GM12874 (cell line): ENCODE measurements at regions not wholly inside any gene's neighbourhood (a gene's known extent, or its start where the extent isn't known, plus 50 kb on each side); places are given as distances from the start of the nearest gene placed in this dataset.
A peak's percentile ranks its signal among the peaks of the same experiment; 100 is the strongest.

Source experiments
- TF ChIP-seq, protein P1 (sequence below): IDR thresholded peaks from 2 replicates; pipeline ENCODE4 v1.5.1; 2011; ENCODE audit warnings: low read depth, mild to moderate bottlenecking, control low read depth, low read length, moderate library complexity; ENCODE audit not compliant: insufficient read depth

DNA sequence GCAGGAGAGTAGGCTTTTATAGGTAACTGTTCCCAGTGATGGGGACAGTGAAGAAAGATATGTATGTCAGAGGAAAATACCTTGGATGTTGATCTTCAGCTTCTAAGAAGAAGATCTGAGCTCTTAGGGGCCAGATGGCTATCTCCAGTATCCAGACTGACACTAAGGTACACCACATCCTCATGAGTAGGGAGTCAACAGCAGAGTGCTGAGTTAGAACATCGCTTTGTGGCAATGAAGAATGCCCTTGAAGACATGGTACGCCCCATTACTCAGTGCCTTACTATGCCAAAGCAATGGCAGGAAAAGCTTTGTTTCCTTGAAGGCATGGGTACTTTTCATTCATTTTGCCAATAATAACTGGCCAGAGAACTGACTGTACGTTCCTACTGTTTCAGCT, 263.7 kb downstream of the CEMIP2 start:
- TF ChIP-seq, protein P1, sequence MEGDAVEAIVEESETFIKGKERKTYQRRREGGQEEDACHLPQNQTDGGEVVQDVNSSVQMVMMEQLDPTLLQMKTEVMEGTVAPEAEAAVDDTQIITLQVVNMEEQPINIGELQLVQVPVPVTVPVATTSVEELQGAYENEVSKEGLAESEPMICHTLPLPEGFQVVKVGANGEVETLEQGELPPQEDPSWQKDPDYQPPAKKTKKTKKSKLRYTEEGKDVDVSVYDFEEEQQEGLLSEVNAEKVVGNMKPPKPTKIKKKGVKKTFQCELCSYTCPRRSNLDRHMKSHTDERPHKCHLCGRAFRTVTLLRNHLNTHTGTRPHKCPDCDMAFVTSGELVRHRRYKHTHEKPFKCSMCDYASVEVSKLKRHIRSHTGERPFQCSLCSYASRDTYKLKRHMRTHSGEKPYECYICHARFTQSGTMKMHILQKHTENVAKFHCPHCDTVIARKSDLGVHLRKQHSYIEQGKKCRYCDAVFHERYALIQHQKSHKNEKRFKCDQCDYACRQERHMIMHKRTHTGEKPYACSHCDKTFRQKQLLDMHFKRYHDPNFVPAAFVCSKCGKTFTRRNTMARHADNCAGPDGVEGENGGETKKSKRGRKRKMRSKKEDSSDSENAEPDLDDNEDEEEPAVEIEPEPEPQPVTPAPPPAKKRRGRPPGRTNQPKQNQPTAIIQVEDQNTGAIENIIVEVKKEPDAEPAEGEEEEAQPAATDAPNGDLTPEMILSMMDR: no peak

DNA sequence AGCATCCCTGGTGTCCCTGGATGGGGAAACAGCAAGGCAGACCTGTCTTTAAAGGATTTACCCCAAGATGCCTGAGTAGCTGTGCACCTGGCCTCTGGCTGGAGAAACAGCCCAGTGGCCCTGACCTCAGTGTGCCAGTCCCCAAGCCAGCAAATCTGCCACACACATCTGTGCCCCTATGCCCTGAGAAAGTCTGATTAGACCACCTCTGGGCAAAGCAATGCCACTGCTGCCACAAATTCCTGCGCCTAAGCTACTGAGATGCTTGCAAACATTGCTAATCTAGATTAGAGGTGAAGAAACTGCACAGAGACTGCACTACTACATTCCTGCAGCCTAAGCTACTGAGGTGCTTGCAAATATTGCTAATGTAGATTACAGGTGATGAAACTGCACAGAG, 269.6 kb downstream of the CEMIP2 start:
- TF ChIP-seq, protein P1: no peak

DNA sequence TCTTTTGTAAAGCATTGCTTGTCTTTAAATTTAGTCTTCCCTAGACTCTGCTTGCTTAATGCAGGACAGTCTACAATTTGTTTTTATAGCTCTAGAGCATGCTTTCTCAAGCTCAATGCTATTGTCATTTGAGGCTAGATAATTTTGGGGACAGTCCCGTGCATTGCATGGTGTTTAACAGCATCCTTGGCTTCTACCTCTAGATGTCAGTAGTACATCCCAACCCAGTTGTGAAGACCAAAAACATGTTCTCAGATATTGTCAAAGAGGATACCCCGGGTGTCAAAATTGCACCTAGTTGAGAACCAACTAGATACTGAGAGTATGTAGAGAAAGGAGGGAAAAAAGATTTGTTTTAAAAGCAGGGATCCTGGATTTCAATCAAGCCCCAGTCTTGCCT, 277.5 kb downstream of the CEMIP2 start:
- TF ChIP-seq, protein P1: peak; percentile 24; the same call in 1 of the 2 replicates

DNA sequence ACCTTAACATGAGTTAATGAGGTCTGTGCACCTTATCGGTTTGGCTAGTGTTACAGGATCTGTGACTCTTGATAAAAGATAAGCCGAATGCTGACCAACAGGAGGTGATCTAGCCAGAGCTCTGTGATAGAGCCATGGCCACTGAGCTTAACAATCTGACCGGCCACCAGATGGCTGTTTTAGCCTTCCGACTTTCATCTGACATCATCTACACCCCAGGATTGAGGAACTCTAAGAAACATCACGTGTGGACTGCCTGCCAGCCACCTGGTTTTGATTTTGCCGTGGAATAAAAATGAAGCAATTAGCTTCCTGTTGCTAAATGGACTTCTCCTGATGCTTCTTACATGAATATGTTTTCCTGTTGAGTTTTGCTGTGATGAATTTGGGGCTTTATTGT, 281.3 kb downstream of the CEMIP2 start:
- TF ChIP-seq, protein P1: no peak

DNA sequence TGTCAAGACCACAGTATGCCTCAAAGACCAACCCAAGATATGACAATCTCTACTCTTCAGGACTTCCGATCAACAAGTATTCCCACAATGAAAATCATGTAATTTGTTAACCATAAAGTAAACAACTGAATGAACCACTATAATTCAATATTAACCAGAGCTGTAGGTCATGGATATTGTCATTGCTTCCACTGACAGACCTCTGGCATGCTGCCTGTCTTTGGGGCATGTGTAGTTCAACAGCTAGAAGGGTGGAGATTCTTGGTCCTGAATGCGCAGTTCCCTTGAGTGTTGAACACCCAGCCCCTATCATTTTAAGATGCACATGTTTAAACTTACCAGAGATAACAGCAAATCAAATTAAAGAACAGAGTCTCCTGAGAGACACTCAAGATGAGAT, 283.0 kb downstream of the CEMIP2 start:
- TF ChIP-seq, protein P1: no peak

DNA sequence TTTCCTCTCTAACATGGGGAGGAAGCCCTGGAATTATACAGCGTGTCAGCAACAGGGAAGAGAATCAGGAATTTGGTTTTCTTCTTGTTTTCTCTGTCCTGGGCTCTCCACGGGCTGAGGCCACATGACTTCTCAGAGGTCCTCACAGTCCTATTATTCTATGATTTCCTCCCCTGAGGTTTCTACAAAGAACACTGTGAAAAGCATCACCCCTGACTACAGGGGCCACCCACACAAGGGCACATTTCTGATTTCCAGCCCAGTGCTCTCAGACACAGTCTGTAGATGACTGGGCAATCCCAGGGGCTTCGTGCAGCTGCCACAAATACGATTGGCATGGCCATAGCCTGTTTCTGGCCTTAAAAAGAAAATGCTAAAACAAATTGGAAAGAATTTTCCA, 284.9 kb downstream of the CEMIP2 start:
- TF ChIP-seq, protein P1: no peak

DNA sequence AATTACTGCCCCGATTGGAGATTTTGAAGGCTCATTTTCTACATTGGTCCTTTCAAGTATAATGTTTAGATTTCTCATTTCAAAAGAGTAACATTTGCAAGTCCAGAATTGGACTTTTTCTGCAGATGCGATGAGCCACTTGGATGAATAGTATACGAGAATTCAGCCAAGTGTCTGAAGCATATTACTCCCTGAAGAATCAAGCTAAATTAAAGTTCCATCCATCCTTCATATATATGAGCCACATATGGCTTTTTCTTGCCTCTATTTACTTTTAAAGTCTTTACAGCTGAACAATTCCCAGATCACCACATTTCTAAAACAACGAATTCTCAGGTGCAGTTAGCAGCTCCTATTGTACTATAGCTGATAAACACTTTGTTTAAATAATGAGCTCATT, 288.7 kb downstream of the CEMIP2 start:
- TF ChIP-seq, protein P1: no peak

DNA sequence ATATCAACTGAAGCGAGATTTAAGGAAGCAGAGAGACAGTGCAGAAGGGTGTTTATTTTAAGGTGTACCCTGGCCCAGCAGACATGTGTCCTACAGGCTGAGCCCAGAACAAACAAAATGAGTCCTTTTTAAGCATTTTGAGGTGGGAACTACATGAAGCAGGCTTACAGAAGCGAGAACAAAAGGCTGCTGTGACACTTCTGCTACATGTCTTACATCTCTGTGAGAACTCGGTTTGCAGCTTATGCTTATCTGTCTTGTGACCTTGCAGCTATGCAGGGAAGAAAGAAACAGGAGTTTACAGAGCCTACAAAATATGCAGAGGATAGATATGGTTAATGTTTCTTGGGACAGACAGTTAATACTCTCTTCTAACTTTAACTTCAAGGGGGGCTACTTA, 295.9 kb downstream of the CEMIP2 start:
- TF ChIP-seq, protein P1: no peak
